ENCODE measurements at regions not wholly inside any gene's neighbourhood (a gene's known extent, or its start where the extent isn't known, plus 50 kb on each side); places are given as distances from the start of the nearest gene placed in this dataset.

- H3K27me3 ChIP-seq = no peaks in the 10 kb centered on the region
- no peak overlapping the region for H3K4me3 ChIP-seq
- no peak for DNase-seq (ENCODE audit: extremely low spot score in 2 of 2)
- no peaks in the 10 kb centered on the region for H3K4me1 ChIP-seq
- TF ChIP-seq CTCF (IDR thresholded peaks at IDR 0.05) (no peak), POLR2AphosphoS5 (IDR thresholded peaks at IDR 0.05; ENCODE audit: insufficient read depth in 1 of 2, low read depth in 1 of 2) (no peak), POLR2A (IDR thresholded peaks at IDR 0.05) (no peak)
- intact Hi-C loops (cut with DNase I) = no loop called here
- no peaks in the 10 kb centered on the region for H3K36me3 ChIP-seq
- no peak overlapping the region for H3K27ac ChIP-seq
- no peaks in the 10 kb centered on the region for H3K9me3 ChIP-seq
Observed at GRCh38 chr7:15104411-15105092, 202.0 kb upstream of the DGKB start.

- H3K27me3 ChIP-seq = no peaks in the 10 kb centered on the region
- H3K4me1 ChIP-seq = no peaks in the 10 kb centered on the region
- TF ChIP-seq POLR2A (IDR thresholded peaks at IDR 0.05) (no peak), POLR2AphosphoS5 (IDR thresholded peaks at IDR 0.05; ENCODE audit: insufficient read depth in 1 of 2, low read depth in 1 of 2) (no peak), CTCF (IDR thresholded peaks at IDR 0.05) (no peak)
- DNase-seq (ENCODE audit: extremely low spot score in 2 of 2) = no peak
- intact Hi-C loops (cut with DNase I) = no loop called here
- no peaks in the 10 kb centered on the region for H3K36me3 ChIP-seq
- H3K9me3 ChIP-seq = no peaks in the 10 kb centered on the region
- H3K27ac ChIP-seq = no peak overlapping the region
- H3K4me3 ChIP-seq = no peak overlapping the region
Observed at GRCh38 chr7:15099074-15099473, 196.5 kb upstream of the DGKB start.

- no peak overlapping the region for H3K27ac ChIP-seq
- no peaks in the 10 kb centered on the region for H3K27me3 ChIP-seq
- no peak overlapping the region for H3K4me3 ChIP-seq
- no peaks in the 10 kb centered on the region for H3K9me3 ChIP-seq
- intact Hi-C loops (cut with DNase I) = no loop called here
- DNase-seq (ENCODE audit: extremely low spot score in 2 of 2) = no peak
- no peaks in the 10 kb centered on the region for H3K4me1 ChIP-seq
- TF ChIP-seq POLR2AphosphoS5 (IDR thresholded peaks at IDR 0.05; ENCODE audit: insufficient read depth in 1 of 2, low read depth in 1 of 2) (no peak), POLR2A (IDR thresholded peaks at IDR 0.05) (no peak), CTCF (IDR thresholded peaks at IDR 0.05) (no peak)
- H3K36me3 ChIP-seq = no peaks in the 10 kb centered on the region
Observed at GRCh38 chr7:15096853-15097252, 194.3 kb upstream of the DGKB start.

GRCh38 chr7:15094989-15095388, 192.4 kb upstream of the DGKB start:
- Histone ChIP-seq H3K9me3 (no peaks in the 10 kb centered on the region), H3K4me1 (no peaks in the 10 kb centered on the region), H3K36me3 (no peaks in the 10 kb centered on the region), H3K27me3 (no peaks in the 10 kb centered on the region), H3K27ac (no peak overlapping the region), H3K4me3 (no peak overlapping the region)
- TF ChIP-seq POLR2A (IDR thresholded peaks at IDR 0.05) = no peak
- TF ChIP-seq POLR2AphosphoS5 (IDR thresholded peaks at IDR 0.05; ENCODE audit: insufficient read depth in 1 of 2, low read depth in 1 of 2) = no peak
- TF ChIP-seq CTCF (IDR thresholded peaks at IDR 0.05) = no peak
- no peak for DNase-seq (ENCODE audit: extremely low spot score in 2 of 2)
- intact Hi-C loops (cut with DNase I) = no loop called here

- Histone ChIP-seq H3K4me1 (no peaks in the 10 kb centered on the region), H3K4me3 (no peak overlapping the region), H3K36me3 (no peaks in the 10 kb centered on the region), H3K27ac (no peak overlapping the region), H3K27me3 (no peaks in the 10 kb centered on the region), H3K9me3 (no peaks in the 10 kb centered on the region)
- TF ChIP-seq POLR2AphosphoS5 (IDR thresholded peaks at IDR 0.05; ENCODE audit: insufficient read depth in 1 of 2, low read depth in 1 of 2) (no peak), CTCF (IDR thresholded peaks at IDR 0.05) (no peak), POLR2A (IDR thresholded peaks at IDR 0.05) (no peak)
- DNase-seq (ENCODE audit: extremely low spot score in 2 of 2) = no peak
- intact Hi-C loops (cut with DNase I) = no loop called here
Observed at GRCh38 chr7:15087771-15088170, 185.2 kb upstream of the DGKB start.

All from vagina (tissue), 2 donors.